ENCODE measurements at regions not wholly inside any gene's neighbourhood (a gene's known extent, or its start where the extent isn't known, plus 50 kb on each side); places are given as distances from the start of the nearest gene placed in this dataset.

GRCh38 chr11:128061281-128061871 lies 526.0 kb downstream of the ETS1 start:
- H3K4me1 ChIP-seq (ENCODE audit: insufficient read depth, low read length, poor library complexity, severe bottlenecking), result peaks cover 25% of the 10 kb centered on the region
- H4K20me1 ChIP-seq (ENCODE audit: insufficient read depth, low read length, poor library complexity, severe bottlenecking), result no peaks in the 10 kb centered on the region
- H2AFZ ChIP-seq (ENCODE audit: low read length), result no peak overlapping the region
- H3K4me3 ChIP-seq (ENCODE audit: low read length, poor library complexity, severe bottlenecking), result no peak overlapping the region
- H3F3A ChIP-seq (ENCODE audit: low read depth), result no peaks in the 10 kb centered on the region
- no peaks in the 10 kb centered on the region for H3K9me3 ChIP-seq (ENCODE audit: insufficient read depth, low read depth, low read length)
- H3K79me2 ChIP-seq (ENCODE audit: insufficient read depth, low read length), result no peaks in the 10 kb centered on the region
- no peaks in the 10 kb centered on the region for H3K36me3 ChIP-seq (ENCODE audit: insufficient read depth, low read length)
- no peak overlapping the region for H3K9ac ChIP-seq (ENCODE audit: low read depth, low read length, poor library complexity, severe bottlenecking)
- TF ChIP-seq EZH2phosphoT487 (IDR thresholded peaks at IDR 0.05; ENCODE audit: borderline replicate concordance) (no peak), CTCF (conservative IDR thresholded peaks at IDR 0.05; ENCODE audit: low read length) (no peak)
- H3K9me2 ChIP-seq (replicated peaks; ENCODE audit: low read depth, low read length), result no peaks in the 10 kb centered on the region
- H3K4me2 ChIP-seq (ENCODE audit: low read depth, low read length, poor library complexity, severe bottlenecking), result no peak overlapping the region
- H3K27me3 ChIP-seq (ENCODE audit: insufficient read depth, low read length, poor library complexity, severe bottlenecking), result no peaks in the 10 kb centered on the region

- H3K4me1 ChIP-seq (ENCODE audit: insufficient read depth, low read length, poor library complexity, severe bottlenecking), result peaks cover 36% of the 10 kb centered on the region
- H3K36me3 ChIP-seq (ENCODE audit: insufficient read depth, low read length), result no peaks in the 10 kb centered on the region
- H3K4me2 ChIP-seq (ENCODE audit: low read depth, low read length, poor library complexity, severe bottlenecking), result peak overlapping the region; percentile 38
- no peaks in the 10 kb centered on the region for H3K9me3 ChIP-seq (ENCODE audit: insufficient read depth, low read depth, low read length)
- no peak overlapping the region for H3K4me3 ChIP-seq (ENCODE audit: low read length, poor library complexity, severe bottlenecking)
- no peak for TF ChIP-seq EZH2phosphoT487 (IDR thresholded peaks at IDR 0.05; ENCODE audit: borderline replicate concordance)
- TF ChIP-seq CTCF (conservative IDR thresholded peaks at IDR 0.05; ENCODE audit: low read length), result peak; percentile 53
- peak overlapping the region; percentile 36; the same call in 1 of the 2 replicates for H2AFZ ChIP-seq (ENCODE audit: low read length)
- H3K9me2 ChIP-seq (replicated peaks; ENCODE audit: low read depth, low read length), result no peaks in the 10 kb centered on the region
- H3F3A ChIP-seq (ENCODE audit: low read depth), result no peaks in the 10 kb centered on the region
- H3K9ac ChIP-seq (ENCODE audit: low read depth, low read length, poor library complexity, severe bottlenecking), result no peak overlapping the region
- no peaks in the 10 kb centered on the region for H3K79me2 ChIP-seq (ENCODE audit: insufficient read depth, low read length)
- H3K27me3 ChIP-seq (ENCODE audit: insufficient read depth, low read length, poor library complexity, severe bottlenecking), result no peaks in the 10 kb centered on the region
- H4K20me1 ChIP-seq (ENCODE audit: insufficient read depth, low read length, poor library complexity, severe bottlenecking), result no peaks in the 10 kb centered on the region
Observed at GRCh38 chr11:128058580-128059208, 528.7 kb downstream of the ETS1 start.

GRCh38 chr11:128057786-128058395 lies 529.5 kb downstream of the ETS1 start:
- no peaks in the 10 kb centered on the region for H3K79me2 ChIP-seq (ENCODE audit: insufficient read depth, low read length)
- no peak overlapping the region for H3K4me2 ChIP-seq (ENCODE audit: low read depth, low read length, poor library complexity, severe bottlenecking)
- no peak overlapping the region for H3K4me3 ChIP-seq (ENCODE audit: low read length, poor library complexity, severe bottlenecking)
- H2AFZ ChIP-seq (ENCODE audit: low read length), result 0 out of 2 replicates have a peak overlapping the region, but pooled peaks have one; percentile 37
- H3K9me3 ChIP-seq (ENCODE audit: insufficient read depth, low read depth, low read length), result no peaks in the 10 kb centered on the region
- no peak for TF ChIP-seq EZH2phosphoT487 (IDR thresholded peaks at IDR 0.05; ENCODE audit: borderline replicate concordance)
- TF ChIP-seq CTCF (conservative IDR thresholded peaks at IDR 0.05; ENCODE audit: low read length), result no peak
- no peaks in the 10 kb centered on the region for H3K27me3 ChIP-seq (ENCODE audit: insufficient read depth, low read length, poor library complexity, severe bottlenecking)
- no peaks in the 10 kb centered on the region for H3F3A ChIP-seq (ENCODE audit: low read depth)
- H3K9me2 ChIP-seq (replicated peaks; ENCODE audit: low read depth, low read length), result no peaks in the 10 kb centered on the region
- H3K4me1 ChIP-seq (ENCODE audit: insufficient read depth, low read length, poor library complexity, severe bottlenecking), result peaks cover 44% of the 10 kb centered on the region
- no peak overlapping the region for H3K9ac ChIP-seq (ENCODE audit: low read depth, low read length, poor library complexity, severe bottlenecking)
- H3K36me3 ChIP-seq (ENCODE audit: insufficient read depth, low read length), result no peaks in the 10 kb centered on the region
- no peaks in the 10 kb centered on the region for H4K20me1 ChIP-seq (ENCODE audit: insufficient read depth, low read length, poor library complexity, severe bottlenecking)
